ENCODE measurements at regions not wholly inside any gene's neighbourhood (a gene's known extent, or its start where the extent isn't known, plus 50 kb on each side); places are given as distances from the start of the nearest gene placed in this dataset.

- no peaks in the 10 kb centered on the region for H3K36me3 ChIP-seq (ENCODE audit: insufficient read depth, low read length)
- H3K4me1 ChIP-seq (ENCODE audit: insufficient read depth, low read length) = peaks cover 30% of the 10 kb centered on the region
- H3K4me3 ChIP-seq (ENCODE audit: low read length) = no peak overlapping the region
- no peak overlapping the region for H3K9ac ChIP-seq (ENCODE audit: low read depth, low read length)
- H3K27me3 ChIP-seq (ENCODE audit: insufficient read depth, low read length) = peaks cover 17% of the 10 kb centered on the region
- no peak overlapping the region for H3K27ac ChIP-seq (ENCODE audit: low read depth, low read length)
- 95% methylated on average over 2 of the region's 2 CpGs for WGBS
- no peaks in the 10 kb centered on the region for H3K9me3 ChIP-seq (ENCODE audit: insufficient read depth, low read depth, low read length)
Observed at GRCh38 chr2:18835787-18836186, 246.4 kb upstream of the NT5C1B start.

GRCh38 chr2:18834341-18834740 lies 245.0 kb upstream of the NT5C1B start:
- peaks cover 16% of the 10 kb centered on the region for H3K27me3 ChIP-seq (ENCODE audit: insufficient read depth, low read length)
- no peak overlapping the region for H3K27ac ChIP-seq (ENCODE audit: low read depth, low read length)
- H3K9me3 ChIP-seq (ENCODE audit: insufficient read depth, low read depth, low read length) = no peaks in the 10 kb centered on the region
- peaks cover 30% of the 10 kb centered on the region for H3K4me1 ChIP-seq (ENCODE audit: insufficient read depth, low read length)
- WGBS = 100% methylated on average over 1 of the region's 1 CpG
- no peak overlapping the region for H3K4me3 ChIP-seq (ENCODE audit: low read length)
- no peak overlapping the region for H3K9ac ChIP-seq (ENCODE audit: low read depth, low read length)
- no peaks in the 10 kb centered on the region for H3K36me3 ChIP-seq (ENCODE audit: insufficient read depth, low read length)

GRCh38 chr2:18833941-18834340 lies 244.6 kb upstream of the NT5C1B start:
- H3K4me3 ChIP-seq (ENCODE audit: low read length) = no peak overlapping the region
- 100% methylated on average over 2 of the region's 2 CpGs for WGBS
- peaks cover 30% of the 10 kb centered on the region for H3K4me1 ChIP-seq (ENCODE audit: insufficient read depth, low read length)
- H3K9ac ChIP-seq (ENCODE audit: low read depth, low read length) = no peak overlapping the region
- H3K27ac ChIP-seq (ENCODE audit: low read depth, low read length) = no peak overlapping the region
- no peaks in the 10 kb centered on the region for H3K36me3 ChIP-seq (ENCODE audit: insufficient read depth, low read length)
- peaks cover 12% of the 10 kb centered on the region for H3K27me3 ChIP-seq (ENCODE audit: insufficient read depth, low read length)
- H3K9me3 ChIP-seq (ENCODE audit: insufficient read depth, low read depth, low read length) = no peaks in the 10 kb centered on the region

GRCh38 chr2:18831916-18832510 lies 242.6 kb upstream of the NT5C1B start:
- H3K36me3 ChIP-seq (ENCODE audit: insufficient read depth, low read length) = no peaks in the 10 kb centered on the region
- peaks cover 17% of the 10 kb centered on the region for H3K4me1 ChIP-seq (ENCODE audit: insufficient read depth, low read length)
- 0 out of 2 replicates have a peak, but pooled peaks cover 8% of the 10 kb centered on the region for H3K27me3 ChIP-seq (ENCODE audit: insufficient read depth, low read length)
- H3K9ac ChIP-seq (ENCODE audit: low read depth, low read length) = no peak overlapping the region
- H3K9me3 ChIP-seq (ENCODE audit: insufficient read depth, low read depth, low read length) = no peaks in the 10 kb centered on the region
- no peak overlapping the region for H3K27ac ChIP-seq (ENCODE audit: low read depth, low read length)
- WGBS = 56% methylated on average over 1 of the region's 2 CpGs
- H3K4me3 ChIP-seq (ENCODE audit: low read length) = no peak overlapping the region

- H3K4me1 ChIP-seq (ENCODE audit: insufficient read depth, low read length) = peaks cover 6% of the 10 kb centered on the region; the same call in 1 of the 2 replicates
- no peaks in the 10 kb centered on the region for H3K9me3 ChIP-seq (ENCODE audit: insufficient read depth, low read depth, low read length)
- 100% methylated on average over 1 of the region's 1 CpG for WGBS
- H3K36me3 ChIP-seq (ENCODE audit: insufficient read depth, low read length) = no peaks in the 10 kb centered on the region
- 0 out of 2 replicates have a peak, but pooled peaks cover 5% of the 10 kb centered on the region for H3K27me3 ChIP-seq (ENCODE audit: insufficient read depth, low read length)
- H3K27ac ChIP-seq (ENCODE audit: low read depth, low read length) = no peak overlapping the region
- no peak overlapping the region for H3K9ac ChIP-seq (ENCODE audit: low read depth, low read length)
- no peak overlapping the region for H3K4me3 ChIP-seq (ENCODE audit: low read length)
Observed at GRCh38 chr2:18830962-18831361, 241.6 kb upstream of the NT5C1B start.

- H3K4me3 ChIP-seq (ENCODE audit: low read length) = no peak overlapping the region
- WGBS = no CpG with 5 or more reads among the region's 1 CpG
- no peaks in the 10 kb centered on the region for H3K9me3 ChIP-seq (ENCODE audit: insufficient read depth, low read depth, low read length)
- H3K27ac ChIP-seq (ENCODE audit: low read depth, low read length) = no peak overlapping the region
- no peak overlapping the region for H3K9ac ChIP-seq (ENCODE audit: low read depth, low read length)
- H3K4me1 ChIP-seq (ENCODE audit: insufficient read depth, low read length) = peaks cover 6% of the 10 kb centered on the region; the same call in 1 of the 2 replicates
- 0 out of 2 replicates have a peak, but pooled peaks cover 1% of the 10 kb centered on the region for H3K27me3 ChIP-seq (ENCODE audit: insufficient read depth, low read length)
- no peaks in the 10 kb centered on the region for H3K36me3 ChIP-seq (ENCODE audit: insufficient read depth, low read length)
Observed at GRCh38 chr2:18829976-18830375, 240.6 kb upstream of the NT5C1B start.

GRCh38 chr2:18829251-18829902 lies 240.0 kb upstream of the NT5C1B start:
- Histone ChIP-seq H3K27ac (ENCODE audit: low read depth, low read length) (no peak overlapping the region), H3K4me1 (ENCODE audit: insufficient read depth, low read length) (peaks cover 8% of the 10 kb centered on the region; the same call in 1 of the 2 replicates), H3K4me3 (ENCODE audit: low read length) (no peak overlapping the region), H3K9ac (ENCODE audit: low read depth, low read length) (no peak overlapping the region), H3K9me3 (ENCODE audit: insufficient read depth, low read depth, low read length) (no peaks in the 10 kb centered on the region), H3K36me3 (ENCODE audit: insufficient read depth, low read length) (no peaks in the 10 kb centered on the region), H3K27me3 (ENCODE audit: insufficient read depth, low read length) (no peaks in the 10 kb centered on the region)
- WGBS = 91% methylated on average over 4 of the region's 4 CpGs

- H3K4me1 ChIP-seq (ENCODE audit: insufficient read depth, low read length) = peaks cover 10% of the 10 kb centered on the region; the same call in 1 of the 2 replicates
Observed at GRCh38 chr2:18828296-18828695, 238.9 kb upstream of the NT5C1B start.

GRCh38 chr2:18825838-18826237 lies 236.5 kb upstream of the NT5C1B start:
- no peak overlapping the region for H3K9ac ChIP-seq (ENCODE audit: low read depth, low read length)
- peaks cover 4% of the 10 kb centered on the region; the same call in 1 of the 2 replicates for H3K4me1 ChIP-seq (ENCODE audit: insufficient read depth, low read length)
- H3K36me3 ChIP-seq (ENCODE audit: insufficient read depth, low read length) = no peaks in the 10 kb centered on the region
- no peak overlapping the region for H3K4me3 ChIP-seq (ENCODE audit: low read length)
- no peaks in the 10 kb centered on the region for H3K27me3 ChIP-seq (ENCODE audit: insufficient read depth, low read length)
- H3K27ac ChIP-seq (ENCODE audit: low read depth, low read length) = no peak overlapping the region
- no peaks in the 10 kb centered on the region for H3K9me3 ChIP-seq (ENCODE audit: insufficient read depth, low read depth, low read length)
- WGBS = 68% methylated on average over 7 of the region's 7 CpGs

More at GRCh38 chr2:18828296-18828695, 238.9 kb upstream of the NT5C1B start:
- H3K27me3 ChIP-seq (ENCODE audit: insufficient read depth, low read length) = no peaks in the 10 kb centered on the region
- H3K36me3 ChIP-seq (ENCODE audit: insufficient read depth, low read length) = no peaks in the 10 kb centered on the region
- no peak overlapping the region for H3K4me3 ChIP-seq (ENCODE audit: low read length)
- no peaks in the 10 kb centered on the region for H3K9me3 ChIP-seq (ENCODE audit: insufficient read depth, low read depth, low read length)
- no peak overlapping the region for H3K27ac ChIP-seq (ENCODE audit: low read depth, low read length)
- WGBS = 89% methylated on average over 3 of the region's 3 CpGs
- H3K9ac ChIP-seq (ENCODE audit: low read depth, low read length) = no peak overlapping the region

- Histone ChIP-seq H3K9me3 (ENCODE audit: insufficient read depth, low read depth, low read length) (no peaks in the 10 kb centered on the region), H3K9ac (ENCODE audit: low read depth, low read length) (no peak overlapping the region), H3K4me1 (ENCODE audit: insufficient read depth, low read length) (peaks cover 4% of the 10 kb centered on the region; the same call in 1 of the 2 replicates), H3K4me3 (ENCODE audit: low read length) (no peak overlapping the region), H3K36me3 (ENCODE audit: insufficient read depth, low read length) (no peaks in the 10 kb centered on the region), H3K27me3 (ENCODE audit: insufficient read depth, low read length) (no peaks in the 10 kb centered on the region), H3K27ac (ENCODE audit: low read depth, low read length) (no peak overlapping the region)
- 98% methylated on average over 2 of the region's 2 CpGs for WGBS
Observed at GRCh38 chr2:18824915-18825314, 235.5 kb upstream of the NT5C1B start.

GRCh38 chr2:18824325-18824790 lies 235.0 kb upstream of the NT5C1B start:
- H3K9ac ChIP-seq (ENCODE audit: low read depth, low read length) = no peak overlapping the region
- no peak overlapping the region for H3K27ac ChIP-seq (ENCODE audit: low read depth, low read length)
- H3K9me3 ChIP-seq (ENCODE audit: insufficient read depth, low read depth, low read length) = no peaks in the 10 kb centered on the region
- 81% methylated on average over 2 of the region's 2 CpGs for WGBS
- no peaks in the 10 kb centered on the region for H3K27me3 ChIP-seq (ENCODE audit: insufficient read depth, low read length)
- H3K4me1 ChIP-seq (ENCODE audit: insufficient read depth, low read length) = peaks cover 4% of the 10 kb centered on the region; the same call in 1 of the 2 replicates
- H3K36me3 ChIP-seq (ENCODE audit: insufficient read depth, low read length) = no peaks in the 10 kb centered on the region
- H3K4me3 ChIP-seq (ENCODE audit: low read length) = no peak overlapping the region

Measured in HUES64 (cell line).